H1 (cell line): ENCODE measurements at regions not wholly inside any gene's neighbourhood (a gene's known extent, or its start where the extent isn't known, plus 50 kb on each side); places are given as distances from the start of the nearest gene placed in this dataset.

ENCODE experiments used
- CTCF ChIA-PET: fragments of 300-600 bp; sonication (Branson Sonifier 250); formaldehyde crosslinking; loops from one replicate; lab custom pipeline; 2021; ENCODE audit not compliant: partially characterized antibody; lab: Charles Lee
- POLR2A ChIA-PET: fragments of 300-600 bp; sonication (Branson Sonifier 250); formaldehyde crosslinking; loops from one replicate; lab custom pipeline; 2021; ENCODE audit warnings: inconsistent platforms; ENCODE audit not compliant: partially characterized antibody; lab: Charles Lee
- DNase-seq, 2 experiments: peaks; one replicate each; pipeline versions ENCODE4 v3.0.0 to v3.0.0-alpha.2; 2010 to 2022; ENCODE audit warnings: low spot score in 2 of 2, low read depth in 1 of 2, mixed read lengths in 1 of 2
- FAIRE-seq: peaks from 2 replicates; lab custom pipeline; 2011; peaks lifted over from hg19 to GRCh38; lab: Jason Lieb, UNC
- H2AFZ ChIP-seq: 2 replicates; pipeline ENCODE4 v1.8.1; 2012; ENCODE audit warnings: low read length, inconsistent platforms
- H2AK5ac ChIP-seq: 2 replicates; pipeline ENCODE4 v1.6.1; 2013; ENCODE audit warnings: low read depth, low read length
- H2BK120ac ChIP-seq: replicated peaks from 2 replicates; pipeline ENCODE3; 2013; ENCODE audit warnings: low read depth, low read length, inconsistent platforms
- H2BK12ac ChIP-seq: 2 replicates; pipeline ENCODE4 v1.6.1; 2013; ENCODE audit warnings: low read depth, low read length
- H2BK15ac ChIP-seq: 2 replicates; pipeline ENCODE4 v1.6.1; 2013; ENCODE audit warnings: low read length
- H2BK20ac ChIP-seq: 2 replicates; pipeline ENCODE4 v1.6.1; 2013; ENCODE audit warnings: low read length
- H2BK5ac ChIP-seq: 2 replicates; pipeline ENCODE4 v1.6.1; 2013; ENCODE audit warnings: low read depth, low read length
- H3K14ac ChIP-seq: 2 replicates; pipeline ENCODE4 v1.6.1; 2013; ENCODE audit warnings: inconsistent platforms; ENCODE audit not compliant: insufficient read length
- H3K18ac ChIP-seq: 2 replicates; pipeline ENCODE4 v1.6.1; 2013; ENCODE audit warnings: low read length; ENCODE audit errors: extremely low read depth
- H3K23ac ChIP-seq: 2 replicates; pipeline ENCODE4 v1.6.1; 2013; ENCODE audit warnings: inconsistent platforms; ENCODE audit not compliant: insufficient read length
- H3K23me2 ChIP-seq: 2 replicates; pipeline ENCODE4 v1.6.1; 2013; ENCODE audit warnings: low read depth, low read length
- H3K27ac ChIP-seq: 2 replicates; pipeline ENCODE4 v1.6.1; 2011; ENCODE audit warnings: low read depth, low read length, inconsistent platforms
- H3K27me3 ChIP-seq, 4 experiments: replicated peaks in 1 of 4; 1 replicate in 1 of 4; 2 replicates in 3 of 4; pipeline versions ENCODE4 v1.6.1 to v1.8.1; 2011 to 2013; ENCODE audit warnings: low read length in 3 of 4, mild to moderate bottlenecking in 3 of 4, inconsistent platforms in 2 of 4, mixed read lengths in 2 of 4, moderate library complexity in 1 of 4; ENCODE audit not compliant: control insufficient read depth in 3 of 4, insufficient read depth in 3 of 4; ENCODE audit errors: extremely low read depth in 1 of 4
- H3K36me3 ChIP-seq, 4 experiments: 2 replicates each; pipeline versions ENCODE4 v1.6.1 to v1.8.1; 2011 to 2013; ENCODE audit warnings: mild to moderate bottlenecking in 4 of 4, low read length in 3 of 4, moderate library complexity in 2 of 4, control low read depth in 1 of 4, inconsistent platforms in 1 of 4; ENCODE audit not compliant: insufficient read depth in 4 of 4, control insufficient read depth in 2 of 4
- H3K4ac ChIP-seq: replicated peaks from 2 replicates; pipeline ENCODE3; 2013; ENCODE audit warnings: low read length, low read depth, mixed read lengths, inconsistent platforms; ENCODE audit not compliant: insufficient read length
- H3K4me1 ChIP-seq, 4 experiments: replicated peaks in 1 of 4; 1 replicate in 1 of 4; 2 replicates in 3 of 4; pipeline versions ENCODE4 v1.6.1 to v1.8.1; 2011 to 2013; ENCODE audit warnings: low read length in 3 of 4, inconsistent platforms in 2 of 4, mixed read lengths in 1 of 4; ENCODE audit not compliant: insufficient read depth in 4 of 4, control insufficient read depth in 3 of 4
- H3K4me2 ChIP-seq, 2 experiments: 2 replicates each; pipeline versions ENCODE4 v1.6.1 to v1.8.1; 2011 to 2013; ENCODE audit warnings: low read depth in 2 of 2, low read length in 2 of 2, control low read depth in 1 of 2, inconsistent platforms in 1 of 2, mild to moderate bottlenecking in 1 of 2; ENCODE audit not compliant: insufficient read depth in 1 of 2
- H3K4me3 ChIP-seq, 4 experiments: fragments of 200-600, 300-600 bp in 1 of 4; sonication (generic), shearing (Covaris generic), sonication (Bioruptor Twin) in 1 of 4; 2 replicates each; pipeline versions ENCODE4 v1.5.1 to v1.8.1; 2011 to 2016; ENCODE audit warnings: low read length in 4 of 4, low read depth in 3 of 4, control low read depth in 2 of 4, inconsistent platforms in 2 of 4, mild to moderate bottlenecking in 2 of 4, mixed read lengths in 1 of 4, moderate library complexity in 1 of 4; ENCODE audit not compliant: insufficient read depth in 2 of 4; ENCODE audit errors: extremely low read depth in 1 of 4
- H3K56ac ChIP-seq: replicated peaks from 2 replicates; pipeline ENCODE3; 2013; ENCODE audit warnings: low read depth, mild to moderate bottlenecking, mixed read lengths, low read length, inconsistent platforms; ENCODE audit not compliant: insufficient read length
- H3K79me1 ChIP-seq: 2 replicates; pipeline ENCODE4 v1.6.1; 2013; ENCODE audit warnings: low read depth, low read length, control low read depth
- H3K79me2 ChIP-seq, 2 experiments: 2 replicates each; pipeline versions ENCODE4 v1.6.1 to v1.8.1; 2012 to 2013; ENCODE audit warnings: low read length in 2 of 2, mild to moderate bottlenecking in 2 of 2, inconsistent platforms in 1 of 2; ENCODE audit not compliant: insufficient read depth in 2 of 2, control insufficient read depth in 1 of 2
- H3K9ac ChIP-seq, 4 experiments: replicated peaks in 1 of 4; 1 replicate in 1 of 4; 2 replicates in 3 of 4; pipeline versions ENCODE4 v1.6.1 to v1.8.1; 2011 to 2013; ENCODE audit warnings: low read depth in 3 of 4, low read length in 3 of 4, control low read depth in 2 of 4, mild to moderate bottlenecking in 2 of 4, moderate library complexity in 2 of 4, inconsistent platforms in 1 of 4; ENCODE audit errors: extremely low read depth in 1 of 4
- H3K9me3 ChIP-seq, 2 experiments: 2 replicates each; pipeline versions ENCODE4 v1.6.1 to v1.8.1; 2012 to 2013; ENCODE audit warnings: mild to moderate bottlenecking in 2 of 2, moderate library complexity in 2 of 2, control low read depth in 1 of 2, inconsistent platforms in 1 of 2, low read depth in 1 of 2, low read length in 1 of 2, mixed read lengths in 1 of 2; ENCODE audit not compliant: insufficient read depth in 2 of 2
- H4K20me1 ChIP-seq, 2 experiments: replicated peaks in 1 of 2; 2 replicates each; pipeline versions ENCODE3 to v1.8.1; 2011 to 2013; ENCODE audit warnings: inconsistent platforms in 2 of 2, low read length in 2 of 2, mild to moderate bottlenecking in 1 of 2; ENCODE audit not compliant: insufficient read depth in 2 of 2, control insufficient read depth in 1 of 2
- H4K5ac ChIP-seq: 2 replicates; pipeline ENCODE4 v1.6.1; 2013; ENCODE audit warnings: low read length, low read depth, mixed read lengths, inconsistent platforms; ENCODE audit not compliant: insufficient read length
- H4K8ac ChIP-seq: 2 replicates; pipeline ENCODE4 v1.8.0; 2013; ENCODE audit warnings: mild to moderate bottlenecking, moderate library complexity, low read length, inconsistent platforms; ENCODE audit not compliant: insufficient read depth; ENCODE audit errors: extremely low read depth
- H4K91ac ChIP-seq: replicated peaks from 2 replicates; pipeline ENCODE3; 2013; ENCODE audit warnings: low read length, mixed read lengths, inconsistent platforms; ENCODE audit not compliant: insufficient read length
- BACH1 ChIP-seq: IDR thresholded peaks from 2 replicates; pipeline ENCODE4 v1.6.1; 2012; ENCODE audit warnings: low read length, improper control_type of control experiment
- BCL11A ChIP-seq, 2 experiments: IDR thresholded peaks; one replicate each; pipeline ENCODE4 v1.6.1; 2011; ENCODE audit warnings: low read depth in 2 of 2, low read length in 2 of 2, mild to moderate bottlenecking in 2 of 2
- CBX5 ChIP-seq: fragments of 300-800, 300-1000 bp; sonication (generic); IDR thresholded peaks from 2 replicates; pipeline ENCODE4 v1.7.1; 2016; ENCODE audit warnings: antibody characterized with exemption, low read length, low read depth
- CREB1 ChIP-seq: IDR thresholded peaks from 2 replicates; pipeline ENCODE4 v1.6.1; 2012; ENCODE audit warnings: inconsistent platforms
- CTBP2 ChIP-seq: IDR thresholded peaks from 2 replicates; pipeline ENCODE4 v1.7.0; 2011; ENCODE audit warnings: borderline replicate concordance, mild to moderate bottlenecking, moderate library complexity, mixed read lengths, low read length; ENCODE audit not compliant: insufficient read depth, insufficient read length
- GABPA ChIP-seq: IDR thresholded peaks from 2 replicates; pipeline ENCODE4 v1.6.1; 2011; ENCODE audit warnings: mild to moderate bottlenecking, low read length, moderate library complexity, borderline replicate concordance; ENCODE audit not compliant: insufficient read depth
- HDAC6 ChIP-seq: IDR thresholded peaks from one replicate; pipeline ENCODE4 v1.7.1; 2012; ENCODE audit warnings: low read depth, mild to moderate bottlenecking, inconsistent platforms, low read length, moderate library complexity
- MAFK ChIP-seq: IDR thresholded peaks from 2 replicates; pipeline ENCODE4 v1.6.1; 2012; ENCODE audit warnings: low read depth, mild to moderate bottlenecking, improper control_type of control experiment, low read length
- PHF8 ChIP-seq: fragments of 200-600 bp; sonication (generic); conservative IDR thresholded peaks from 2 replicates; pipeline ENCODE4 v1.7.1; 2012; ENCODE audit warnings: low read depth, mild to moderate bottlenecking, inconsistent platforms, low read length, moderate library complexity
- POU5F1 ChIP-seq: IDR thresholded peaks from 2 replicates; pipeline ENCODE4 v1.6.1; 2011; ENCODE audit warnings: low read depth, mild to moderate bottlenecking, low read length, moderate library complexity
- SIN3A ChIP-seq, 2 experiments: IDR thresholded peaks in 1 of 2; conservative IDR thresholded peaks in 1 of 2; 2 replicates each; pipeline ENCODE4 v1.6.1; 2011 to 2012; ENCODE audit warnings: low read length in 2 of 2, improper control_type of control experiment in 1 of 2, low read depth in 1 of 2, mild to moderate bottlenecking in 1 of 2
- SIRT6 ChIP-seq: IDR thresholded peaks from one replicate; pipeline ENCODE4 v1.7.1; 2012; ENCODE audit warnings: low read length, inconsistent platforms
- TCF12 ChIP-seq: IDR thresholded peaks from 2 replicates; pipeline ENCODE4 v1.6.1; 2011; ENCODE audit warnings: low read depth, mild to moderate bottlenecking, low read length
- WGBS, 2 experiments: shearing (Covaris generic) in 1 of 2; methylation state at CpG; one replicate each; pipeline versions ENCODE4 v1.1.6 to v1.1.7; 2013 to 2015; ENCODE audit warnings: low lambda C conversion rate in 2 of 2, mixed read lengths in 2 of 2, inconsistent platforms in 1 of 2, low coverage in 1 of 2, missing lambda C conversion rate in 1 of 2; ENCODE audit not compliant: insufficient replicate concordance in 2 of 2, insufficient coverage in 1 of 2, insufficient read length in 1 of 2; ENCODE audit errors: extremely low coverage in 1 of 2, missing lambda C conversion rate in 1 of 2; 5-methylcytosine and 5-hydroxymethylcytosine counted together

DNA sequence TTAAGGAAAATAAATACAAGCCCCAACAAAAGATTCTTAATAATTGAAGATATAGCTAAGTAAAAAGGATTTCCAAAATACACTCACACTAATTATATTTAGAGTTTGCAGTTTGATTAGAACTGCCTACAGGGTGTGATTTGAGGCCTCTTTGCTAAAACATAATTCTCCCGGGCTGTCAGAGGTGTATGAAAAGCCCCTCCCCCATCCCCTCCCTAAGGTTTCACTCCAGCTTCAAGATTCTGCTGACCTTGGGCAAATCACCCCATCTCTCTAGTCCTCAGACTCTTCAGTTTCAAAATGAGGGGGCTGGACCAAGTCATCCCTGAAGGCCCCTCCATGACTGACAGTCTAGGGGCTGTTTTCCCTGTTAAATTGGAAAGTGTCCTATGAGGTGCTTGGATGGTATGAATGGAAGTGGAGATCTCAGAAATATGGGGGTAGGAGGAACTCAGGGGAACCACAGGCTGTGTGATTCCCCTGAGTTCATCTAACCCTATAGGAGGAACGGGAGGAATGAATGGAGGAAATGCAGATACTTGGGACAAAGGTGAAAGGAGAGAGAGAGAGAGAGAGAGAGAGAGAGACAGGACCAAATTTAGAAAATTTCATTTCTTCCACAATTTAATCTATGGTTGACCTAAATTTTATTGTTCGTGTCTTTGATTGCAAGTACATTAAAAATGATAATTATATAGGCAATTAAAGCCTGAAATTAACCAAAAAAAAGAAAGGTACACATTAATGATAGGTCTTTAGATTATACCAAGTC is 107.5 kb downstream of the SPP2 start:
- H4K20me1 ChIP-seq, result no peaks in the 10 kb centered on the region
- no peak overlapping the region for H3K56ac ChIP-seq
- no peaks in the 10 kb centered on the region for H3K27me3 ChIP-seq
- 84% methylated on average over 3 of the region's 3 CpGs; no CpG with 5 or more reads in 1 of the 2 experiments for WGBS, 2 experiments
- no peak overlapping the region for H3K9ac ChIP-seq
- no peak overlapping the region for H3K14ac ChIP-seq
- H3K23me2 ChIP-seq, result peaks cover under 1% of the 10 kb centered on the region; the same call in 1 of the 2 replicates
- no peak overlapping the region for H2BK5ac ChIP-seq
- no peak overlapping the region for H2AK5ac ChIP-seq
- no peaks in the 10 kb centered on the region for H3K79me1 ChIP-seq
- H3K4me2 ChIP-seq, result no peak overlapping the region
- H2BK120ac ChIP-seq, result no peak overlapping the region
- ChIA-PET CTCF (no interaction called here), POLR2A (no interaction called here)
- FAIRE-seq (no peak), DNase-seq (no peak)
- H3K4me1 ChIP-seq, result peaks cover 0 to 5% (median 2%) of the 10 kb centered on the region in 4 experiments; a peak in 3 of 7 replicates
- no peak overlapping the region for H3K4me3 ChIP-seq
- H4K8ac ChIP-seq, result no peak overlapping the region
- H3K23ac ChIP-seq, result no peak overlapping the region
- no peak overlapping the region for H4K5ac ChIP-seq
- H3K18ac ChIP-seq, result no peak overlapping the region
- no peaks in the 10 kb centered on the region for H3K36me3 ChIP-seq
- H2AFZ ChIP-seq, result no peak overlapping the region
- no peaks in the 10 kb centered on the region for H3K79me2 ChIP-seq
- no peak overlapping the region for H4K91ac ChIP-seq
- no peak overlapping the region for H3K4ac ChIP-seq
- no peak overlapping the region for H2BK12ac ChIP-seq
- no peak overlapping the region for H2BK20ac ChIP-seq
- H2BK15ac ChIP-seq, result no peak overlapping the region
- H3K9me3 ChIP-seq, result 0 out of 4 replicates have a peak, but pooled peaks cover 0 to under 1% of the 10 kb centered on the region in 2 experiments
- no peak overlapping the region for H3K27ac ChIP-seq
- TF ChIP-seq GABPA (no peak), CTBP2 (no peak), SIRT6 (no peak), CREB1 (no peak), SIN3A (conservative IDR thresholded peaks at IDR 0.05 in 1 of 2, IDR thresholded peaks at IDR 0.05 in 1 of 2; ENCODE audit: low read depth in 1 of 2, low read length in 2 of 2) (no peak), TCF12 (no peak), PHF8 (no peak), HDAC6 (no peak), MAFK (no peak), BCL11A (IDR thresholded peaks at IDR 0.05; ENCODE audit: low read depth in 2 of 2, low read length in 2 of 2) (no peak), CBX5 (no peak), POU5F1 (no peak), BACH1 (no peak)
